SU-DHL-6 (cell line): ENCODE measurements at regions not wholly inside any gene's neighbourhood (a gene's known extent, or its start where the extent isn't known, plus 50 kb on each side); places are given as distances from the start of the nearest gene placed in this dataset.

ENCODE experiments used
- EZH2phosphoT487 ChIP-seq: fragments of 200-600 bp; sonication (generic), shearing (Covaris generic); conservative IDR thresholded peaks from 2 replicates; pipeline ENCODE4 v1.6.1; 2018; ENCODE audit warnings: mild to moderate bottlenecking, antibody characterized with exemption, low read length, moderate library complexity, mixed read lengths
- TF ChIP-seq, protein P1 (sequence below): fragments of 200-600 bp; sonication (generic); IDR thresholded peaks from one replicate; pipeline ENCODE4 v1.5.1; 2017; ENCODE audit warnings: antibody characterized with exemption, mild to moderate bottlenecking, low read length, moderate library complexity; ENCODE audit not compliant: insufficient read depth, poor library complexity, severe bottlenecking

DNA sequence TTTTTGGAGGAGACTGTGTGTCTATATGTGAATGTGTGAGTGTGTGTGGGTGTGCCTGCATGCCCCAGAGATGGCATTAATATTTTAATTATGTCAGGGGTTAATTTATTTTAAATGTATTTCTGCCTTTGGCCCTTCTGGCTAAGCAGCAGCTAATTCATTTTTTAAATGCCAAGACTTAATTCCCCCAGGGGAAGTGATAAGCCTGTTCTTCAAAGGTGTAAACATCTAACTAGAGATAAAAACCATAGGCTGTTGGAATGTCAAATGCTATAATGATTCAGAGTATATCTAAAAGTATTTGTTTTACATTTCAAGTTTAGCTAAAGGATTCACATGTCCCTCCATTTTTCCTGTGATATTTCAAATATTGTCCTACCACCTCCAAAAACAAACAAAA is 184.7 kb downstream of the SPP2 start:
- TF ChIP-seq, protein P1, sequence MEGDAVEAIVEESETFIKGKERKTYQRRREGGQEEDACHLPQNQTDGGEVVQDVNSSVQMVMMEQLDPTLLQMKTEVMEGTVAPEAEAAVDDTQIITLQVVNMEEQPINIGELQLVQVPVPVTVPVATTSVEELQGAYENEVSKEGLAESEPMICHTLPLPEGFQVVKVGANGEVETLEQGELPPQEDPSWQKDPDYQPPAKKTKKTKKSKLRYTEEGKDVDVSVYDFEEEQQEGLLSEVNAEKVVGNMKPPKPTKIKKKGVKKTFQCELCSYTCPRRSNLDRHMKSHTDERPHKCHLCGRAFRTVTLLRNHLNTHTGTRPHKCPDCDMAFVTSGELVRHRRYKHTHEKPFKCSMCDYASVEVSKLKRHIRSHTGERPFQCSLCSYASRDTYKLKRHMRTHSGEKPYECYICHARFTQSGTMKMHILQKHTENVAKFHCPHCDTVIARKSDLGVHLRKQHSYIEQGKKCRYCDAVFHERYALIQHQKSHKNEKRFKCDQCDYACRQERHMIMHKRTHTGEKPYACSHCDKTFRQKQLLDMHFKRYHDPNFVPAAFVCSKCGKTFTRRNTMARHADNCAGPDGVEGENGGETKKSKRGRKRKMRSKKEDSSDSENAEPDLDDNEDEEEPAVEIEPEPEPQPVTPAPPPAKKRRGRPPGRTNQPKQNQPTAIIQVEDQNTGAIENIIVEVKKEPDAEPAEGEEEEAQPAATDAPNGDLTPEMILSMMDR: no peak
- TF ChIP-seq EZH2phosphoT487: no peak
